OCI-LY3 (cell line): ENCODE measurements at regions not wholly inside any gene's neighbourhood (a gene's known extent, or its start where the extent isn't known, plus 50 kb on each side); places are given as distances from the start of the nearest gene placed in this dataset.

Experiments
- EZH2phosphoT487 ChIP-seq: fragments of 200-600 bp; shearing (Covaris generic); IDR thresholded peaks from 2 replicates; pipeline ENCODE4 v1.6.1; 2018; ENCODE audit warnings: antibody characterized with exemption, mixed run types, low read depth
- TF ChIP-seq, protein P1 (sequence below): fragments of 200-600, 300-600 bp; sonication (generic); IDR thresholded peaks from 2 replicates; pipeline ENCODE4 v1.5.1; 2014; ENCODE audit warnings: antibody characterized with exemption, low read length, low read depth

DNA sequence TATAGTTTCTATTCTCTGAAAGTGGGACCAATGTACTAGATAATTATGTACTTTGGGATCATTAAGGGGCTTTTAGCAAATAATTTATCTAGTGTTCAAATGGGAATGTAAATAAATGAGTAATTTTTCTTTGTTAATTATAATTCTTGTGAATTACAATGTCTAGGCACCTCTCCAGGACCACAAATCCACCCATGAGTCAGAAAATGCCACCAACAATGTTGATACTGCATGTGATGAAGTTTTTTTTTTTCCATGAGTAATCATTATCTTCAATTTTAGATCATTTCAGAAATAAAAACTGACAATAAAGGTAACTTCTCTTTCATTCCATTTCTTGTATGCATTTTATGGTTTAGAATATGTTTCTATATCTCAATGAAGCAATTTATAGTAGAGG is 470.3 kb downstream of the VRK1 start:
- TF ChIP-seq, protein P1, sequence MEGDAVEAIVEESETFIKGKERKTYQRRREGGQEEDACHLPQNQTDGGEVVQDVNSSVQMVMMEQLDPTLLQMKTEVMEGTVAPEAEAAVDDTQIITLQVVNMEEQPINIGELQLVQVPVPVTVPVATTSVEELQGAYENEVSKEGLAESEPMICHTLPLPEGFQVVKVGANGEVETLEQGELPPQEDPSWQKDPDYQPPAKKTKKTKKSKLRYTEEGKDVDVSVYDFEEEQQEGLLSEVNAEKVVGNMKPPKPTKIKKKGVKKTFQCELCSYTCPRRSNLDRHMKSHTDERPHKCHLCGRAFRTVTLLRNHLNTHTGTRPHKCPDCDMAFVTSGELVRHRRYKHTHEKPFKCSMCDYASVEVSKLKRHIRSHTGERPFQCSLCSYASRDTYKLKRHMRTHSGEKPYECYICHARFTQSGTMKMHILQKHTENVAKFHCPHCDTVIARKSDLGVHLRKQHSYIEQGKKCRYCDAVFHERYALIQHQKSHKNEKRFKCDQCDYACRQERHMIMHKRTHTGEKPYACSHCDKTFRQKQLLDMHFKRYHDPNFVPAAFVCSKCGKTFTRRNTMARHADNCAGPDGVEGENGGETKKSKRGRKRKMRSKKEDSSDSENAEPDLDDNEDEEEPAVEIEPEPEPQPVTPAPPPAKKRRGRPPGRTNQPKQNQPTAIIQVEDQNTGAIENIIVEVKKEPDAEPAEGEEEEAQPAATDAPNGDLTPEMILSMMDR = no peak
- TF ChIP-seq EZH2phosphoT487 = no peak
